ENCODE measurements at regions not wholly inside any gene's neighbourhood (a gene's known extent, or its start where the extent isn't known, plus 50 kb on each side); places are given as distances from the start of the nearest gene placed in this dataset.

- H3K4me3 ChIP-seq (ENCODE audit: low read depth, low read length) = no peak overlapping the region
- no peak for TF ChIP-seq CTCF (IDR thresholded peaks at IDR 0.05; ENCODE audit: low read depth, low read length)
Observed at GRCh38 chr2:101534149-101534611, 59.3 kb upstream of the RFX8 start.

- no peak overlapping the region for H3K4me3 ChIP-seq (ENCODE audit: low read depth, low read length)
- TF ChIP-seq CTCF (IDR thresholded peaks at IDR 0.05; ENCODE audit: low read depth, low read length) = no peak
Observed at GRCh38 chr2:101533561-101534148, 58.7 kb upstream of the RFX8 start.

GRCh38 chr2:101528501-101528900 is 53.6 kb upstream of the RFX8 start:
- no peak overlapping the region for H3K4me3 ChIP-seq (ENCODE audit: low read depth, low read length)
- no peak for TF ChIP-seq CTCF (IDR thresholded peaks at IDR 0.05; ENCODE audit: low read depth, low read length)

- no peak for TF ChIP-seq CTCF (IDR thresholded peaks at IDR 0.05; ENCODE audit: low read depth, low read length)
- H3K4me3 ChIP-seq (ENCODE audit: low read depth, low read length) = no peak overlapping the region
Observed at GRCh38 chr2:101524806-101525430, 50.0 kb upstream of the RFX8 start.
